HG03354 (cell line): ENCODE measurements at regions not wholly inside any gene's neighbourhood (a gene's known extent, or its start where the extent isn't known, plus 50 kb on each side); places are given as distances from the start of the nearest gene placed in this dataset.

Source experiments
- ATAC-seq: cut with Tn5 transposase; IDR thresholded peaks from one replicate; pipeline ENCODE4 v1.9.1; 2021; ENCODE audit warnings: mild to moderate bottlenecking; ENCODE audit not compliant: unreplicated experiment, poor library complexity, severe bottlenecking

DNA sequence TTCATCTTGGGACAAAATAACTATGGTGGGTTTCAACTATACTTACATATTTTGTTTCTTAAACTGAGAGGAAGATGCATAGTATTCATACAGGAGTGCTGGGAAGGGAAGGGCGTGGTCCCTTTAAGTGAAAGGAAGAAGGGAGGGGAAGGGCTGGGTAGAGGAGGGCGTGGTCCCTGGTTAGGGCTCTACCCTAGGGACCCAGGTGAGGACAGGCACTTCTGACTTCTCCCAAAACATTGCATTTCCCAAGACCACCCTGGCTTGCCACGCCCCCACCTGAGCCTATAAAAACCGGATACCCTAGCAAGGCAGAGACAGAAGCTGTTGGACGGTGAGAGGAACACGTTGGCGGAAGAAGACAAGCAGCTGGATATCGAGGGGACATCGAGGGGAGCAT is 157.6 kb upstream of the PLXNA4 start:
- ATAC-seq = no peak

DNA sequence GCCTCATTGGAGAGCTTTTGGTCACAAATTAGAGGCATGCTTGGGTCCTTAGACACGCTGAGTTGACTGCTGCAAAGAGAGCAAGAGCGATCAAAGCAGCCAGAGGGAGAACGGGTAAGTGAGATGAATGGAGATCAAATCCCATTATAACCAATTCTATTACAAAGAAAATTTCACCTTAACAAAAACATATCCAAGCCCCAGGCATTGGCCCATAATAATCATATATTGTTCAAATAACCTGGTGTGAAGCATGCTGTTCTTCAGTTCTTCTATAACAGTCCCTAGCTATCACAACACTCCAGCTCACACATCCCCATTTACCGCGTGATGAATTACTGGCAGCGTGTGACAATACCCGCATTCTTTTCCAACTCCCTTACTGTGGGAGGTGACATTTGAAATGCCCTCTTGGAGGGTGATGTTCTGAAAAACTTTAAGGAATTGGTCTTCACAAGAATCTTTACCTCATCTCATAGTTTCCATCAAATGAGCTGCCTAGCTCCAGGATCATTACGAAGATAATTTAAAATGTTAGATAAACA is 156.1 kb upstream of the PLXNA4 start:
- ATAC-seq = no peak

- ATAC-seq = no peak
Measured at GRCh38 chr7:132730105-132730504, 153.8 kb upstream of the PLXNA4 start.

GRCh38 chr7:132723506-132724081 is 147.3 kb upstream of the PLXNA4 start:
- ATAC-seq = no peak

DNA sequence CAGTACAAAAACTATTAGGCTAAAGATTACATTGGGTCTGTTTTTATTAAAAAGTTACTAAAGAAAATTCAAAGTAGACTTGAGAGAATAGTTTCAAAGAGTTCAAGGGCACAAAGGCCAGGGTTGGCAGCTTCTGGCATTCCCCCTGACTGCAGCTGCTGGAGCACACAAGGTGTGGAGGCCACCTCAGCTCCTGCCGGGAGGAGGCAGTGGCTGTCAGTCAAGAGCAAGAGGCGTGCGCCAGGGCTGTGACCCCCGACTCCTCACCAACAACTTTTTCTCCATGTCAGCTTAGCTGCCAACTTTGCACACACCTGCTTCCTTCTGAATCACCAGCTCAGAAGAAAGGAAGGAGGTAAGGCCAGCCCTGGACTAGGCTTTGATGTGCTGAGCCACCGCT is 144.6 kb upstream of the PLXNA4 start:
- ATAC-seq = no peak

DNA sequence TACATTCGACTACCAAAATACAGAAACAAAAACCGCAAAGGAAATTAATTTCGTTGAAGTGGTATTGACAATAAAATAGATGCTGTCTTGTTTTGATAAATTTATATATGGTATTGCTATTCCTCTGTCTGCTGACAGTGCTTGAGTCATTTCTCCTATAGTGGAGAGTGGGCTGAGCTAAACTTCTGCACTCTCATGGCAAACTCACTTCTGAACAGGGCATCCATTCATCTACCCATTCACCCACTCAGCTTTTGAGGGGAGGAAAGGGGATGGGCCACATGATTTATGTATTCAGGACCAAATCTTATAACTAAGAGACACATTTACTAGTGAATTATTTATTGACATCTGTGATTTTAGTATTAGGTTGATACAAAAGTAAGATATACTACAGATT is 137.6 kb upstream of the PLXNA4 start:
- no peak for ATAC-seq

DNA sequence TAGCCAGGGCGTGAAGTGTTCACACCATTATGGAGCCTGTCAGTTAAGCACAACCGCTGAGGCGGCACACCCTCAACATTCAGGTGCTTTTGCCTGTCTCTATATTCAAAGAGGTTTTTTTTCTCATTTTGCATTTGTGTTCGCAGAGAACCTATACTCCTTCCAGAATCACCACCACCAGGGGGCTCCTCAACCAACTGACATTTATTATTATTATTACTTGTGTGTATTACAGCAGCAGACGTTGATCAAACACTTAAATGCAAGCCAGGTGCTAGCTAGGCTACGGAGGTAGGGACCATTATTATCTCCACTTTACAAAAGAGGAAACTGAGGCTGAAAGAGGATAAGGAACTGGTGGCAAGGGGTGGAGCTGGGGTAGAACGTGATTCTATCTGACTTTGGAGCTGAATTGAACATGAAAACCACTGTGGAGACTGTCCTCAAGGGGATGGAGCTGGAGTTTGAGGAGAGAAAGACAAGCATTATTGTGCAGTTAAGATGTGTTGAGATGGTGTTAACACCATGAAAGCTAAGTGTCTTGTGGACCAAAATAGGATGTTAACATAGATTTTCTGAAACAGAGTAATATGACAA is 133.8 kb upstream of the PLXNA4 start:
- ATAC-seq = no peak

- ATAC-seq = no peak
Measured at GRCh38 chr7:132708470-132708869, 132.2 kb upstream of the PLXNA4 start.

DNA sequence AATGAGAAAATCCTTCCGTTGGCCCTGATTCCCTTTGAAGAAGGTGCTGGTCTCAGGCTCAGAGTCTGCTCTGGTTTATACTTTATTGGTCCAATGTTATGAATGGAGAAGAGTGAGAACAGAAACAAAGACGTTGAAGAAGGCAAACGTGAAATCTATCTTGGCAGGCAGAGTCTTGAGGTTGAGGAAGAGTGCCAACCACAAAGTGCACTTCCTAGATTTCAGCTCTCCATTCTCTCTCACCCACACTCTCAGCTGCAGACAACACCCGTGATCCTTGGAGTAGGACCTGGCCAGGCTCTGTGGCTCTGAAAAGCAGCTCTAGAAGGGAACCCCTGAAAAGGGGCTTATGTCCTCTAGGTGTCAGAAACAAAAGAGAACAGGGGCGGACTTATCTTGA is 128.9 kb upstream of the PLXNA4 start:
- no peak for ATAC-seq

DNA sequence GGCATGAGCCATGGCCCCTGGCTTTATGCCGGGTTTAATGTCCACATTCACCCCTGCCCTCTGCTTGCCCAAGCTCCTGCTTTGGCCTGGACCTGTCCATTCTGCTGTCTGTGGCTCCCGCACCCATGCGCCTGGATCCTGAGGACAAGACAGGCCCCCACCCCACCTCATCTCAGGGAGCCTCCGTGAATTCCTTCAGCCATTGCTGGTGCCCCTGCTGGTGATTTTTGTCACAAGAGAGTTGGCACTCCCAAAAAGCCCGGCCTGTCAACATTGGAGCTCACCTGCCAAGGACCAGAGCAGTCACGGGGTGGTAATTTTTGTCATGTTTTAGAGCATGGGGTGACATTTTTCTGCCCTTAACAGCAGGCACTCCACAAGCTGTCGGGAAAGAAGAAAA is 127.5 kb upstream of the PLXNA4 start:
- no peak for ATAC-seq

GRCh38 chr7:132697003-132697402 is 120.7 kb upstream of the PLXNA4 start:
- no peak for ATAC-seq

- ATAC-seq = no peak
Measured at GRCh38 chr7:132696332-132696731, 120.1 kb upstream of the PLXNA4 start.

DNA sequence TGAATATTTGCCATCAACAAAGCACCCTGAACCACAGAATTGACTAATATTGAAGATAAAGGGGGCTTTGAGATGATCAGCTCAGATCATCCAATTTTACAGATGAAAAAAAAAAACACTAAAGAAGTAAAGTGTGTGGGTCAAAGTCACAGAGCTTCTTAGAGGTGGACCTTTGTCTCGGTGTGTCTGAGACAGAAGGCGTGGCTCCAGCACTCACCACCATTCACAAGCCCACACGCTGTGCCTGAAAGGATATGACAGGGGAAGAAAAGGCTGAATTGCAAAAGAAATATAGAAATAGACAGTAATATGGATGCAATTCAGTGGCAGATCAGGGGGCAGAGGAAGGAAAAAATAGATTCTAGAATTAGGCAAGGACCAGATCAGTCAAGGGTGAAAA is 114.9 kb upstream of the PLXNA4 start:
- no peak for ATAC-seq

- ATAC-seq = no peak
Measured at GRCh38 chr7:132690174-132690573, 113.9 kb upstream of the PLXNA4 start.

DNA sequence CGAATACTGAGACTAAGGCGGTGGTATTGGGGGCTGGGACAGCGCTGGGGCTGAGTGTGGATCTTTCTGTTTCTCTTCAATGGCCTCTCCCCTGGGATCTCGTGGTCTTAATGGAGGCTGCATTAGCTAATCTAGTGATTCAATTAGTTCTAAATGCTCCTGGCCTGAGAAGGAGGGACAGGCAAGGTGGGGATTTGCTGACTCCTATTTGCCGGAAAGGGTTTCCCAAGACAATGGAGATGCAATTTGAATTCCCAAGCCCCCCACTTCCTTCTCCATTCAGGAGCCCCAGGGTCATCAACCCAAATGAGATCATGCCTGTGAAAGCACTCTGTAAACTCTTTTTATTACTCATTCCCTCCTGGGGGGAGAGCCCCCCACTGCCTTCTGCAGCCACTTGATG is 111.7 kb upstream of the PLXNA4 start:
- ATAC-seq = no peak

GRCh38 chr7:132687016-132687415 is 110.7 kb upstream of the PLXNA4 start:
- ATAC-seq = no peak

DNA sequence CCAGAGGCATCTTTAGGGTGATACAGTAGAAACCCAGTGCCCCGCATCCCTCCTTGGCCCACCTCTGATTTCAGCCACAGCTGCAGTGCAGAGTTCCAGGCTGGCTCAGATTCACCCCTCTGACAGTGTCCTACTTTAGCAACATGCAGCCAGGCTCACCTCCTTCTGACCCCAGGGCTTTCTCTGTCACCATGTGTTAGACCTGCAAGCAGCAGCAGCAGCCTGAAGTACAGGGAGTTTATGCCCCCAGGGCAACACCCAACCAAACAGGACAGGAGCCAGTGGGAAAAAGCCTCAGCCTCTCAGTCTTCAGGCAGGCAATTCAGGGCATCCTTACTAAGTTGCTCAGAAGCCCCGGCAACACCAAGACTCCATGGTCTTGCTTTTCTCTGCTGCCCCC is 109.0 kb upstream of the PLXNA4 start:
- ATAC-seq = no peak

- no peak for ATAC-seq
Measured at GRCh38 chr7:132683896-132684690, 107.8 kb upstream of the PLXNA4 start.

GRCh38 chr7:132681951-132682350 is 105.7 kb upstream of the PLXNA4 start:
- ATAC-seq = no peak

GRCh38 chr7:132680590-132680989 is 104.3 kb upstream of the PLXNA4 start:
- ATAC-seq = no peak

DNA sequence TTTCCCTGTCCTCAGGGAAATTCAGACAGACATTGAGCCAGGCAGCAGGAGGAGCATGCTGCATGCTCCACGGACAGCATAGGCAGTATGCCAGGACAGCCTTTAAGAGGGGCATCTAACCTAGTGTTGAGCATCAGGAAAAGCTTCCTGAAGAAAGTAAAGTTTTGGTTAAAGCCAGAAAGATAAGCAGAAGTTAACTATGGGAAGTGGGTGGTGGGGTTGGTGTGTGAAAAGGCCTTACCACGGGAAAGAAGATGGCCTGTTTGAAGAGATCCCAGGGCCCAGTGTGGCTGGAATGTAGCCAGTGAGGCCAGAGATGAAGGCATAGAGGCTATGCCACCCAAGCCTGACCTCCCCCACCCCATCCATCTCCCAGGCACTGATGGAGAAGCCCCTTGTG is 102.4 kb upstream of the PLXNA4 start:
- ATAC-seq = no peak
